Stimulated activated CD8-positive, alpha-beta memory T cell treated with anti-CD3 and anti-CD28 coated beads, Interleukin-4, amount 100 ng/mL, for 48 hours (primary cell): ENCODE measurements at regions not wholly inside any gene's neighbourhood (a gene's known extent, or its start where the extent isn't known, plus 50 kb on each side); places are given as distances from the start of the nearest gene placed in this dataset.

Experiments used
- DNase-seq: peaks from one replicate; pipeline ENCODE4 v3.0.0-alpha.2; 2020

- DNase-seq, result no peak
Measured at GRCh38 chr16:62676306-62676705, 640.1 kb upstream of the CDH8 start.

- DNase-seq, result no peak
Measured at GRCh38 chr16:62665269-62665668, 629.0 kb upstream of the CDH8 start.

GRCh38 chr16:62664566-62664965, 628.3 kb upstream of the CDH8 start:
- DNase-seq, result no peak

- DNase-seq, result no peak
Measured at GRCh38 chr16:62661435-62661834, 625.2 kb upstream of the CDH8 start.

GRCh38 chr16:62657116-62657515, 620.9 kb upstream of the CDH8 start:
- no peak for DNase-seq

- DNase-seq, result no peak
Measured at GRCh38 chr16:62652441-62653120, 616.3 kb upstream of the CDH8 start.

- no peak for DNase-seq
Measured at GRCh38 chr16:62648256-62648655, 612.0 kb upstream of the CDH8 start.

- DNase-seq, result no peak
Measured at GRCh38 chr16:62644030-62644812, 608.0 kb upstream of the CDH8 start.

GRCh38 chr16:62642677-62643076, 606.4 kb upstream of the CDH8 start:
- DNase-seq, result no peak

GRCh38 chr16:62639890-62640289, 603.7 kb upstream of the CDH8 start:
- no peak for DNase-seq

GRCh38 chr16:62638964-62639870, 603.0 kb upstream of the CDH8 start:
- no peak for DNase-seq

- no peak for DNase-seq
Measured at GRCh38 chr16:62638324-62638911, 602.2 kb upstream of the CDH8 start.

- DNase-seq, result no peak
Measured at GRCh38 chr16:62625326-62625725, 589.1 kb upstream of the CDH8 start.

GRCh38 chr16:62620275-62620674, 584.0 kb upstream of the CDH8 start:
- no peak for DNase-seq

- DNase-seq, result no peak
Measured at GRCh38 chr16:62615526-62615925, 579.3 kb upstream of the CDH8 start.

- DNase-seq, result no peak
Measured at GRCh38 chr16:62610291-62610690, 574.1 kb upstream of the CDH8 start.

GRCh38 chr16:62602790-62603189, 566.6 kb upstream of the CDH8 start:
- DNase-seq, result no peak

- DNase-seq, result no peak
Measured at GRCh38 chr16:62597875-62598274, 561.6 kb upstream of the CDH8 start.

GRCh38 chr16:62596584-62596983, 560.3 kb upstream of the CDH8 start:
- no peak for DNase-seq

- DNase-seq, result no peak
Measured at GRCh38 chr16:62596125-62596524, 559.9 kb upstream of the CDH8 start.

GRCh38 chr16:62586128-62586862, 550.1 kb upstream of the CDH8 start:
- DNase-seq, result no peak

GRCh38 chr16:62585041-62585545, 548.9 kb upstream of the CDH8 start:
- no peak for DNase-seq
